CD4-positive, alpha-beta T cell (primary cell): ENCODE measurements at regions not wholly inside any gene's neighbourhood (a gene's known extent, or its start where the extent isn't known, plus 50 kb on each side); places are given as distances from the start of the nearest gene placed in this dataset.

Experiments
- ATAC-seq: fragments of 200-7000 bp; cut with Tn5 transposase; one replicate; pipeline ENCODE4 v1.10.0; 2022; ENCODE audit warnings: mild to moderate bottlenecking; ENCODE audit not compliant: poor library complexity
- CTCF ChIA-PET: fragments of 350-600 bp; sonication (Branson Sonifier 250); formaldehyde crosslinking; loops from one replicate; lab custom pipeline; 2021; ENCODE audit warnings: antibody characterized with exemption, inconsistent platforms; lab: Charles Lee
- POLR2A ChIA-PET: fragments of 350-600 bp; sonication (Branson Sonifier 250); formaldehyde crosslinking; loops from one replicate; lab custom pipeline; 2021; ENCODE audit warnings: antibody characterized with exemption, inconsistent platforms; lab: Charles Lee
- DNase-seq, 14 experiments: peaks; one replicate each; pipeline ENCODE4 v3.0.0-alpha.2; 2013 to 2020; ENCODE audit warnings: mixed read lengths in 2 of 14
- H3K27ac ChIP-seq, 2 donors: one replicate each; pipeline versions ENCODE4 v1.5.1 to v1.7.0; 2013; ENCODE audit warnings: low read length in 2 of 2, low read depth in 1 of 2, mild to moderate bottlenecking in 1 of 2
- H3K27me3 ChIP-seq, 2 experiments: 1 replicate in 1 of 2; 2 replicates in 1 of 2; pipeline versions ENCODE4 v1.6.1 to v1.7.0; 2013; ENCODE audit warnings: low read length in 2 of 2, control low read depth in 1 of 2, mild to moderate bottlenecking in 1 of 2, moderate library complexity in 1 of 2; ENCODE audit not compliant: insufficient read depth in 2 of 2, control insufficient read depth in 1 of 2
- H3K36me3 ChIP-seq: one replicate; pipeline ENCODE4 v1.6.1; 2013; ENCODE audit warnings: low read length, control low read depth; ENCODE audit not compliant: insufficient read depth
- H3K4me1 ChIP-seq: one replicate; pipeline ENCODE4 v1.6.1; 2013; ENCODE audit warnings: low read length, control low read depth; ENCODE audit not compliant: insufficient read depth
- H3K4me3 ChIP-seq: one replicate; pipeline ENCODE4 v1.5.1; 2013; ENCODE audit warnings: mild to moderate bottlenecking, low read length, moderate library complexity
- H3K9me3 ChIP-seq, 2 experiments: 1 replicate in 1 of 2; 2 replicates in 1 of 2; pipeline versions ENCODE4 v1.6.1 to v1.7.0; 2013; ENCODE audit warnings: low read length in 2 of 2, mild to moderate bottlenecking in 2 of 2, control low read depth in 1 of 2, moderate library complexity in 1 of 2; ENCODE audit not compliant: control insufficient read depth in 1 of 2, insufficient read depth in 1 of 2
- H3K27ac Mint-ChIP-seq: one replicate; pipeline ENCODE4 v1.8.0; 2020; ENCODE audit warnings: mixed read lengths
- H3K27me3 Mint-ChIP-seq: one replicate; pipeline ENCODE4 v1.8.0; 2021; ENCODE audit warnings: mixed read lengths
- H3K36me3 Mint-ChIP-seq: one replicate; pipeline ENCODE4 v1.8.0; 2021; ENCODE audit warnings: low read depth, mixed read lengths
- H3K4me1 Mint-ChIP-seq: one replicate; pipeline ENCODE4 v1.8.0; 2021; ENCODE audit warnings: low read depth, mixed read lengths
- H3K4me3 Mint-ChIP-seq: one replicate; pipeline ENCODE4 v1.8.0; 2020; ENCODE audit warnings: mild to moderate bottlenecking, mixed read lengths
- H3K9me3 Mint-ChIP-seq: one replicate; pipeline ENCODE4 v1.8.0; 2020; ENCODE audit warnings: mixed read lengths
- CTCF ChIP-seq: fragments of 200-600 bp; IDR thresholded peaks from one replicate; pipeline ENCODE4 v1.8.0; 2022; ENCODE audit warnings: antibody characterized with exemption, mild to moderate bottlenecking
- intact Hi-C, 2 experiments: fragments of 100-400 bp; cut with DNase I in 1 of 2; cut with micrococcal nuclease in 1 of 2; formaldehyde crosslinking; loops; one replicate each; pipeline versions ENCODE4 v1.15.1 to v1.9.0; 2023 to 2025; cut with DNase I, micrococcal nuclease

GRCh38 chr5:101543780-101544179 is 640.7 kb upstream of the ST8SIA4 start:
- no peak for DNase-seq
- no peak overlapping the region for H3K27ac ChIP-seq
- no peaks in the 10 kb centered on the region for H3K27me3 Mint-ChIP-seq
- TF ChIP-seq CTCF: no peak
- no peak for ATAC-seq
- H3K27me3 ChIP-seq: no peaks in the 10 kb centered on the region
- H3K36me3 Mint-ChIP-seq: no peaks in the 10 kb centered on the region
- H3K36me3 ChIP-seq: no peaks in the 10 kb centered on the region
- H3K4me3 Mint-ChIP-seq: no peak overlapping the region
- H3K9me3 ChIP-seq: no peaks in the 10 kb centered on the region
- H3K4me1 Mint-ChIP-seq: no peaks in the 10 kb centered on the region
- no peaks in the 10 kb centered on the region for H3K9me3 Mint-ChIP-seq
- ChIA-PET POLR2A (no interaction called here), CTCF (no interaction called here)
- intact Hi-C loops: no loop called here
- H3K4me3 ChIP-seq: no peak overlapping the region
- no peak overlapping the region for H3K27ac Mint-ChIP-seq
- no peaks in the 10 kb centered on the region for H3K4me1 ChIP-seq

GRCh38 chr5:101539315-101539714 is 636.2 kb upstream of the ST8SIA4 start:
- TF ChIP-seq CTCF: no peak

GRCh38 chr5:101535626-101536025 is 632.5 kb upstream of the ST8SIA4 start:
- intact Hi-C loops: no loop called here
- Mint-ChIP-seq H3K4me1 (no peaks in the 10 kb centered on the region), H3K27ac (no peak overlapping the region), H3K36me3 (no peaks in the 10 kb centered on the region), H3K27me3 (no peaks in the 10 kb centered on the region), H3K9me3 (peaks cover 4% of the 10 kb centered on the region), H3K4me3 (no peak overlapping the region)
- Histone ChIP-seq H3K4me3 (no peak overlapping the region), H3K27ac (no peak overlapping the region), H3K36me3 (no peaks in the 10 kb centered on the region), H3K27me3 (no peaks in the 10 kb centered on the region), H3K4me1 (no peaks in the 10 kb centered on the region), H3K9me3 (peaks cover 0 to 6% of the 10 kb centered on the region in 2 experiments)
- DNase-seq (no peak), ATAC-seq (no peak)
- CTCF ChIA-PET: no interaction called here
- POLR2A ChIA-PET: no interaction called here
- TF ChIP-seq CTCF: no peak

More at GRCh38 chr5:101539315-101539714, 636.2 kb upstream of the ST8SIA4 start:
- Mint-ChIP-seq H3K27me3 (no peaks in the 10 kb centered on the region), H3K4me3 (no peak overlapping the region), H3K27ac (no peak overlapping the region), H3K36me3 (no peaks in the 10 kb centered on the region), H3K9me3 (peaks cover 4% of the 10 kb centered on the region), H3K4me1 (no peaks in the 10 kb centered on the region)
- no peaks in the 10 kb centered on the region for H3K27me3 ChIP-seq
- ChIA-PET POLR2A (no interaction called here), CTCF (no interaction called here)
- intact Hi-C loops: no loop called here
- no peaks in the 10 kb centered on the region for H3K4me1 ChIP-seq
- no peak overlapping the region for H3K27ac ChIP-seq
- H3K4me3 ChIP-seq: no peak overlapping the region
- H3K36me3 ChIP-seq: no peaks in the 10 kb centered on the region
- ATAC-seq (no peak), DNase-seq (no peak)
- peaks cover 0 to 6% of the 10 kb centered on the region in 2 experiments for H3K9me3 ChIP-seq
